ENCODE measurements at regions not wholly inside any gene's neighbourhood (a gene's known extent, or its start where the extent isn't known, plus 50 kb on each side); places are given as distances from the start of the nearest gene placed in this dataset.

- no peak for TF ChIP-seq CTCF (IDR thresholded peaks at IDR 0.05; ENCODE audit: low read depth, low read length)
- no peak for DNase-seq (ENCODE audit: low read depth, low spot score)
- in situ Hi-C loops (cut with HindIII; ENCODE audit: low sequenced_read_pairs), result no loop called here
- no peak overlapping the region for H3K4me3 ChIP-seq (ENCODE audit: low read depth, low read length)
These were observed 75.7 kb downstream of the C18orf54 start for GRCh38 chr18:54433368-54433767.

GRCh38 chr18:54433857-54434256, 76.2 kb downstream of the C18orf54 start:
- no peak for DNase-seq (ENCODE audit: low read depth, low spot score)
- in situ Hi-C loops (cut with HindIII; ENCODE audit: low sequenced_read_pairs), result no loop called here
- H3K4me3 ChIP-seq (ENCODE audit: low read depth, low read length), result no peak overlapping the region
- TF ChIP-seq CTCF (IDR thresholded peaks at IDR 0.05; ENCODE audit: low read depth, low read length), result no peak

- H3K4me3 ChIP-seq (ENCODE audit: low read depth, low read length), result no peak overlapping the region
- no peak for TF ChIP-seq CTCF (IDR thresholded peaks at IDR 0.05; ENCODE audit: low read depth, low read length)
- no peak for DNase-seq (ENCODE audit: low read depth, low spot score)
- in situ Hi-C loops (cut with HindIII; ENCODE audit: low sequenced_read_pairs), result no loop called here
These were observed 76.7 kb downstream of the C18orf54 start for GRCh38 chr18:54434453-54434852.

- TF ChIP-seq CTCF (IDR thresholded peaks at IDR 0.05; ENCODE audit: low read depth, low read length), result no peak
- in situ Hi-C loops (cut with HindIII; ENCODE audit: low sequenced_read_pairs), result no loop called here
- no peak for DNase-seq (ENCODE audit: low read depth, low spot score)
- no peak overlapping the region for H3K4me3 ChIP-seq (ENCODE audit: low read depth, low read length)
These were observed 78.8 kb downstream of the C18orf54 start for GRCh38 chr18:54436501-54436900.

GRCh38 chr18:54440292-54440691, 82.6 kb downstream of the C18orf54 start:
- no peak overlapping the region for H3K4me3 ChIP-seq (ENCODE audit: low read depth, low read length)
- in situ Hi-C loops (cut with HindIII; ENCODE audit: low sequenced_read_pairs), result no loop called here
- no peak for DNase-seq (ENCODE audit: low read depth, low spot score)
- TF ChIP-seq CTCF (IDR thresholded peaks at IDR 0.05; ENCODE audit: low read depth, low read length), result no peak

GRCh38 chr18:54444319-54444914, 86.7 kb downstream of the C18orf54 start:
- DNase-seq (ENCODE audit: low read depth, low spot score), result peak; percentile 74
- in situ Hi-C loops (cut with HindIII; ENCODE audit: low sequenced_read_pairs), result no loop called here
- peak; percentile 91 for TF ChIP-seq CTCF (IDR thresholded peaks at IDR 0.05; ENCODE audit: low read depth, low read length)
- H3K4me3 ChIP-seq (ENCODE audit: low read depth, low read length), result no peak overlapping the region

- H3K4me3 ChIP-seq (ENCODE audit: low read depth, low read length), result no peak overlapping the region
- no peak for DNase-seq (ENCODE audit: low read depth, low spot score)
- no peak for TF ChIP-seq CTCF (IDR thresholded peaks at IDR 0.05; ENCODE audit: low read depth, low read length)
- in situ Hi-C loops (cut with HindIII; ENCODE audit: low sequenced_read_pairs), result no loop called here
These were observed 96.3 kb downstream of the C18orf54 start for GRCh38 chr18:54453996-54454395.

Measured in astrocyte of the spinal cord (primary cell).